Upper lobe of right lung (tissue), 1 donor: ENCODE measurements at regions not wholly inside any gene's neighbourhood (a gene's known extent, or its start where the extent isn't known, plus 50 kb on each side); places are given as distances from the start of the nearest gene placed in this dataset.

Experiments used
- ATAC-seq: fragments of 200-7000 bp; cut with Tn5 transposase; one replicate; pipeline ENCODE4 v1.9.1; 2020; ENCODE audit warnings: mild to moderate bottlenecking, moderate library complexity
- DNase-seq: peaks from one replicate; pipeline ENCODE4 v3.0.0-alpha.2; 2020
- H3K27ac ChIP-seq: fragments of 200-600 bp; one replicate; pipeline ENCODE4 v1.8.0; 2022
- H3K27me3 ChIP-seq: fragments of 200-600 bp; one replicate; pipeline ENCODE4 v1.8.0; 2022; ENCODE audit warnings: mild to moderate bottlenecking
- H3K36me3 ChIP-seq: fragments of 200-600 bp; one replicate; pipeline ENCODE4 v1.8.0; 2022
- H3K4me1 ChIP-seq: fragments of 200-600 bp; one replicate; pipeline ENCODE4 v1.8.0; 2022
- H3K4me3 ChIP-seq: fragments of 200-600 bp; one replicate; pipeline ENCODE4 v1.8.0; 2022; ENCODE audit warnings: mild to moderate bottlenecking
- H3K9me3 ChIP-seq: fragments of 200-600 bp; one replicate; pipeline ENCODE4 v1.8.0; 2022
- CTCF ChIP-seq: fragments of 200-600 bp; IDR thresholded peaks from one replicate; pipeline ENCODE4 v1.8.0; 2022; ENCODE audit warnings: antibody characterized with exemption
- intact Hi-C: fragments of 100-400 bp; cut with DNase I; formaldehyde crosslinking; loops from one replicate; pipeline ENCODE4 v1.11.0; 2022
- donor health status: DM: no; HTN: yes; CAD: no; lungs with severe emphysema.

GRCh38 chr1:57770772-57771171 lies 346.9 kb upstream of the DAB1 start:
- DNase-seq (no peak), ATAC-seq (no peak)
- Histone ChIP-seq H3K27ac (no peak overlapping the region), H3K4me1 (no peaks in the 10 kb centered on the region), H3K36me3 (no peaks in the 10 kb centered on the region), H3K27me3 (no peaks in the 10 kb centered on the region), H3K4me3 (no peak overlapping the region), H3K9me3 (no peaks in the 10 kb centered on the region)
- peak; percentile 21 for TF ChIP-seq CTCF
- intact Hi-C loops, result no loop called here

GRCh38 chr1:57770236-57770635 lies 346.4 kb upstream of the DAB1 start:
- Histone ChIP-seq H3K4me3 (no peak overlapping the region), H3K9me3 (no peaks in the 10 kb centered on the region), H3K36me3 (no peaks in the 10 kb centered on the region), H3K4me1 (no peaks in the 10 kb centered on the region), H3K27ac (no peak overlapping the region), H3K27me3 (no peaks in the 10 kb centered on the region)
- no peak for TF ChIP-seq CTCF
- intact Hi-C loops, result no loop called here
- DNase-seq, result no peak
- ATAC-seq, result no peak

DNA sequence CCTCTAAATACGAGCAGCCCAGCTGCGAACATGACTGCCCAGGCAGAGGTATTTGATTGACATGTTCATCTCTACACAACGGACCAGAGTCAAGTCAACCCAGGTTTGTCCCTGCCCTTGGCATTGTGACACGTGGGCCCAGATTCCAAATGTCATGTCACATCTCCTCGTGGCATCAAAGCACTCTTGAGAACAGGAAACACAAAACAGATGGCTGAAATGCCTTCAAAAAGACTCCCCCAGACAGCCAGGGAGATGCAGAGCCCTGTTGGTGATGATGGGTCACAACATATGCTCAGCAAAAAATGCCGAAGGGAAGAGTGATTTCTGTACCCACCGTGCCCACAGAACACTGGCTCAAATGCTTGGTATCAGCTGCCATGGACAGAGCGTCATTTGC lies 337.8 kb upstream of the DAB1 start:
- no peaks in the 10 kb centered on the region for H3K27me3 ChIP-seq
- no peaks in the 10 kb centered on the region for H3K9me3 ChIP-seq
- no peak for ATAC-seq
- TF ChIP-seq CTCF, result no peak
- DNase-seq, result no peak
- H3K36me3 ChIP-seq, result no peaks in the 10 kb centered on the region
- no peak overlapping the region for H3K4me3 ChIP-seq
- intact Hi-C loops, result no loop called here
- H3K27ac ChIP-seq, result no peak overlapping the region
- no peaks in the 10 kb centered on the region for H3K4me1 ChIP-seq

DNA sequence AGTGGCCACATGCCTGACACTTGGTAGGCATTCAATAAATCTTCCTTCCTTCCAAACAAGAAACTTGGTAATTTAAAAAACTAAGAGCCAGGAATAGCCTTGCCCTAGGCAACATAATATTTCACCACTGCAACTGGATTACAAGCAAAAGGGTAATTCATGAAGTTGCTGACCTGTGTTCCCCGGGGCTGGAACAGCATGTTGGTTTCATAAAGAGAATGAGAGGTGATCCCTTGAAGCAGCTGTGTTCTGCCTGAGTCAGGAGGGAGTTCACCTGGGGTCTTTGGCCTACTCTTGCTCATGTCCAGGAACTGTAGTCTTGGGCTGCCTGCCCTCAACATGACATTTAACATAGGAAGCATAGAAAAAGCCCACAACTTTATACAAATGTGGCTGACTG lies 329.0 kb upstream of the DAB1 start:
- TF ChIP-seq CTCF, result no peak
- intact Hi-C loops, result no loop called here
- H3K9me3 ChIP-seq, result no peaks in the 10 kb centered on the region
- H3K27ac ChIP-seq, result no peak overlapping the region
- H3K4me3 ChIP-seq, result no peak overlapping the region
- no peaks in the 10 kb centered on the region for H3K27me3 ChIP-seq
- no peaks in the 10 kb centered on the region for H3K36me3 ChIP-seq
- DNase-seq (no peak), ATAC-seq (no peak)
- no peaks in the 10 kb centered on the region for H3K4me1 ChIP-seq

- ATAC-seq (no peak), DNase-seq (no peak)
- Histone ChIP-seq H3K27me3 (no peaks in the 10 kb centered on the region), H3K4me3 (no peak overlapping the region), H3K9me3 (no peaks in the 10 kb centered on the region), H3K27ac (no peak overlapping the region), H3K4me1 (no peaks in the 10 kb centered on the region), H3K36me3 (no peaks in the 10 kb centered on the region)
- intact Hi-C loops, result no loop called here
- TF ChIP-seq CTCF, result no peak
Measured at GRCh38 chr1:57748719-57749118, 324.9 kb upstream of the DAB1 start.

DNA sequence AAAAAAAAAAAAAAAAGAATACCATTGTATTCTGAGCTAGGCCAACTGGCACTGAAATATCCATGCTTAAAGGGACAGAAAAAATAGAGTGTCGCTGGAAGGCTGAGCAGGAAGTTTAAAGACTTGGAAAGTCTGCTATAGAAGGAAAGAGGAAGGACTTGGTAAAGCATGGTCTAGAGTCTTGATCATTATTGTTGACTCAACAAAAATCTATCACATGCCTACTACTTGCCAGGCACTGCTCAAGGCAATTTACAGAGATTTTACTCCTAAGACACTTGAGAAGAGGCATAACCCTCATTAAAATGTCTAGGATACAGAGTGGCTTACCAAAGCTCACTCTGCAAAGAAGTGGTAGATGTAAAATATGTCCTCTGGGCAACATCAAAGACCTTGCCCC lies 324.0 kb upstream of the DAB1 start:
- DNase-seq (no peak), ATAC-seq (no peak)
- Histone ChIP-seq H3K27me3 (no peaks in the 10 kb centered on the region), H3K9me3 (no peaks in the 10 kb centered on the region), H3K4me3 (no peak overlapping the region), H3K4me1 (no peaks in the 10 kb centered on the region), H3K27ac (no peak overlapping the region), H3K36me3 (no peaks in the 10 kb centered on the region)
- intact Hi-C loops, result no loop called here
- no peak for TF ChIP-seq CTCF
